OCI-LY1 (cell line): ENCODE measurements at regions not wholly inside any gene's neighbourhood (a gene's known extent, or its start where the extent isn't known, plus 50 kb on each side); places are given as distances from the start of the nearest gene placed in this dataset.

Source experiments
- H2AFZ ChIP-seq: fragments of 200-600 bp; sonication (generic), shearing (Covaris generic); 2 replicates; pipeline ENCODE4 v1.6.0; 2014; ENCODE audit warnings: antibody characterized with exemption, mild to moderate bottlenecking, low read length
- H3F3A ChIP-seq: fragments of 200-600 bp; sonication (generic), shearing (Covaris generic); 2 replicates; pipeline ENCODE4 v1.6.0; 2014; ENCODE audit warnings: mild to moderate bottlenecking, antibody characterized with exemption, low read length, moderate library complexity; ENCODE audit not compliant: insufficient read depth
- H3K27ac ChIP-seq: fragments of 200-600 bp; sonication (generic); 2 replicates; pipeline ENCODE4 v1.5.1; 2014; ENCODE audit warnings: low read length, mixed run types, mild to moderate bottlenecking, low read depth; ENCODE audit not compliant: poor library complexity, severe bottlenecking
- H3K27me3 ChIP-seq: fragments of 200-600 bp; sonication (generic); 2 replicates; pipeline ENCODE4 v1.6.0; 2014; ENCODE audit warnings: antibody characterized with exemption, mild to moderate bottlenecking, low read length, moderate library complexity; ENCODE audit not compliant: insufficient read depth
- H3K36me3 ChIP-seq: fragments of 200-600 bp; sonication (generic); 2 replicates; pipeline ENCODE4 v1.6.1; 2014; ENCODE audit warnings: mild to moderate bottlenecking, antibody characterized with exemption, low read length, moderate library complexity, mixed read lengths; ENCODE audit not compliant: insufficient read depth
- H3K4me1 ChIP-seq: fragments of 200-600 bp; sonication (generic); 2 replicates; pipeline ENCODE4 v1.5.1; 2014; ENCODE audit warnings: mild to moderate bottlenecking, low read length, moderate library complexity; ENCODE audit not compliant: insufficient read depth, severe bottlenecking
- H3K4me2 ChIP-seq: fragments of 200-600 bp; sonication (generic), shearing (Covaris generic); 2 replicates; pipeline ENCODE4 v1.6.1; 2014; ENCODE audit warnings: low read length
- H3K4me3 ChIP-seq: fragments of 200-600 bp; sonication (generic); 2 replicates; pipeline ENCODE4 v1.5.1; 2014; ENCODE audit warnings: low read length, low read depth, mild to moderate bottlenecking, mixed read lengths; ENCODE audit not compliant: poor library complexity, severe bottlenecking
- H3K79me2 ChIP-seq: fragments of 200-600 bp; shearing (Covaris generic); 2 replicates; pipeline ENCODE4 v1.6.1; 2016; ENCODE audit warnings: mixed run types, low read length, mixed read lengths; ENCODE audit not compliant: insufficient read depth
- H3K9ac ChIP-seq: fragments of 200-600 bp; sonication (generic), shearing (Covaris generic); 2 replicates; pipeline ENCODE4 v1.6.1; 2014; ENCODE audit warnings: mild to moderate bottlenecking, low read length, mixed read lengths
- H3K9me2 ChIP-seq: fragments of 200-600 bp; sonication (generic), shearing (Covaris generic); 2 replicates; pipeline ENCODE4 v1.6.1; 2014; ENCODE audit warnings: low read depth, mild to moderate bottlenecking, low read length, mixed read lengths
- H3K9me3 ChIP-seq: fragments of 200-600 bp; shearing (Covaris generic); 2 replicates; pipeline ENCODE4 v1.6.1; 2014; ENCODE audit warnings: low read length, mixed read lengths
- H4K20me1 ChIP-seq: fragments of 200-600 bp; sonication (generic), shearing (Covaris generic); 2 replicates; pipeline ENCODE4 v1.6.0; 2016; ENCODE audit warnings: mild to moderate bottlenecking, low read length; ENCODE audit not compliant: insufficient read depth
- CTCF ChIP-seq: fragments of 200-600 bp; sonication (generic), shearing (Covaris generic); IDR thresholded peaks from 2 replicates; pipeline ENCODE4 v1.5.1; 2017; ENCODE audit warnings: mild to moderate bottlenecking, antibody characterized with exemption, low read length, moderate library complexity, mixed read lengths
- EZH2 ChIP-seq: fragments of 200-600 bp; sonication (generic), shearing (Covaris generic); IDR thresholded peaks from 2 replicates; pipeline ENCODE4 v1.8.0; 2017; ENCODE audit warnings: borderline replicate concordance, mixed run types, mild to moderate bottlenecking, antibody characterized with exemption, low read length, moderate library complexity, mixed read lengths

- H3K9me2 ChIP-seq, result no peaks in the 10 kb centered on the region
- H2AFZ ChIP-seq, result no peak overlapping the region
- H3K9ac ChIP-seq, result no peak overlapping the region
- no peaks in the 10 kb centered on the region for H3F3A ChIP-seq
- no peaks in the 10 kb centered on the region for H3K9me3 ChIP-seq
- no peaks in the 10 kb centered on the region for H3K27me3 ChIP-seq
- H3K4me3 ChIP-seq, result no peak overlapping the region
- TF ChIP-seq EZH2 (no peak), CTCF (no peak)
- H3K4me2 ChIP-seq, result no peak overlapping the region
- H3K27ac ChIP-seq, result no peak overlapping the region
- H4K20me1 ChIP-seq, result no peaks in the 10 kb centered on the region
- H3K4me1 ChIP-seq, result no peaks in the 10 kb centered on the region
- no peaks in the 10 kb centered on the region for H3K36me3 ChIP-seq
- no peaks in the 10 kb centered on the region for H3K79me2 ChIP-seq
Observed at GRCh38 chr10:125334545-125334944, 174.2 kb upstream of the CTBP2 start.

GRCh38 chr10:125333769-125334168, 173.4 kb upstream of the CTBP2 start:
- TF ChIP-seq CTCF (no peak), EZH2 (no peak)
- Histone ChIP-seq H3K27me3 (no peaks in the 10 kb centered on the region), H3K4me1 (no peaks in the 10 kb centered on the region), H3K9ac (no peak overlapping the region), H2AFZ (no peak overlapping the region), H3F3A (no peaks in the 10 kb centered on the region), H3K79me2 (no peaks in the 10 kb centered on the region), H3K9me3 (no peaks in the 10 kb centered on the region), H4K20me1 (no peaks in the 10 kb centered on the region), H3K27ac (no peak overlapping the region), H3K4me3 (no peak overlapping the region), H3K36me3 (no peaks in the 10 kb centered on the region), H3K4me2 (no peak overlapping the region), H3K9me2 (no peaks in the 10 kb centered on the region)

- H3K27ac ChIP-seq, result no peak overlapping the region
- H2AFZ ChIP-seq, result no peak overlapping the region
- no peaks in the 10 kb centered on the region for H3K9me3 ChIP-seq
- H3F3A ChIP-seq, result no peaks in the 10 kb centered on the region
- no peak overlapping the region for H3K9ac ChIP-seq
- TF ChIP-seq EZH2 (no peak), CTCF (no peak)
- no peak overlapping the region for H3K4me3 ChIP-seq
- no peaks in the 10 kb centered on the region for H3K36me3 ChIP-seq
- H3K9me2 ChIP-seq, result no peaks in the 10 kb centered on the region
- no peaks in the 10 kb centered on the region for H3K79me2 ChIP-seq
- H4K20me1 ChIP-seq, result no peaks in the 10 kb centered on the region
- H3K4me1 ChIP-seq, result no peaks in the 10 kb centered on the region
- 0 out of 2 replicates have a peak, but pooled peaks cover 3% of the 10 kb centered on the region for H3K27me3 ChIP-seq
- H3K4me2 ChIP-seq, result no peak overlapping the region
Observed at GRCh38 chr10:125333209-125333591, 172.8 kb upstream of the CTBP2 start.
